ENCODE measurements at regions not wholly inside any gene's neighbourhood (a gene's known extent, or its start where the extent isn't known, plus 50 kb on each side); places are given as distances from the start of the nearest gene placed in this dataset.

GRCh38 chr10:113236998-113237397 lies 287.0 kb downstream of the TCF7L2 start:
- Histone ChIP-seq H3K79me2 (ENCODE audit: insufficient read depth) (no peaks in the 10 kb centered on the region), H3K4me2 (no peak overlapping the region), H3K9ac (no peak overlapping the region), H3F3A (replicated peaks; ENCODE audit: insufficient read depth) (no peaks in the 10 kb centered on the region), H3K9me3 (no peaks in the 10 kb centered on the region), H4K20me1 (ENCODE audit: insufficient read depth) (no peaks in the 10 kb centered on the region), H3K36me3 (replicated peaks in 1 of 2; ENCODE audit: control insufficient read depth in 1 of 2, insufficient read depth in 2 of 2, low read length in 1 of 2) (no peaks in the 10 kb centered on the region), H3K4me3 (ENCODE audit: low read depth in 2 of 2, low read length in 1 of 2) (no peak overlapping the region), H2AFZ (ENCODE audit: low read depth) (no peak overlapping the region), H3K9me2 (no peaks in the 10 kb centered on the region), H3K27ac (ENCODE audit: low read depth in 2 of 2, low read length in 1 of 2) (no peak overlapping the region), H3K27me3 (ENCODE audit: insufficient read depth) (no peaks in the 10 kb centered on the region; the same call in 1 of the 2 replicates), H3K4me1 (ENCODE audit: control insufficient read depth in 1 of 2, insufficient read depth in 2 of 2, low read depth in 1 of 2, low read length in 1 of 2) (no peaks in the 10 kb centered on the region)
- POLR2A ChIA-PET, result no interaction called here
- CTCF ChIA-PET, result no interaction called here
- TF ChIP-seq YY1 (IDR thresholded peaks at IDR 0.05; ENCODE audit: low read depth), result no peak
- no peak for DNase-seq
- WGBS (ENCODE audit: low lambda C conversion rate), result 75% methylated on average over 5 of the region's 5 CpGs

GRCh38 chr10:113239566-113240350 lies 289.7 kb downstream of the TCF7L2 start:
- H3K4me3 ChIP-seq (ENCODE audit: low read depth in 2 of 2, low read length in 1 of 2), result no peak overlapping the region
- TF ChIP-seq ZBTB33 (IDR thresholded peaks at IDR 0.05; ENCODE audit: borderline replicate concordance, low read depth), result no peak
- TF ChIP-seq ELF1 (IDR thresholded peaks at IDR 0.05), result no peak
- no peak for TF ChIP-seq REST (IDR thresholded peaks at IDR 0.05; ENCODE audit: low read depth, low read length)
- no peak for TF ChIP-seq RCOR1 (IDR thresholded peaks at IDR 0.05; ENCODE audit: low read length)
- no peak for TF ChIP-seq FOSL2 (IDR thresholded peaks at IDR 0.05; ENCODE audit: borderline replicate concordance, low read depth)
- no peak for TF ChIP-seq CTCF (IDR thresholded peaks at IDR 0.05)
- no peak for TF ChIP-seq MXI1 (IDR thresholded peaks at IDR 0.05; ENCODE audit: low read depth, low read length)
- no peak for TF ChIP-seq USF2 (IDR thresholded peaks at IDR 0.05; ENCODE audit: borderline replicate concordance, low read depth, low read length)
- no peak for TF ChIP-seq FOXJ3 (CRISPR knock-in tag; IDR thresholded peaks at IDR 0.05)
- no peak for TF ChIP-seq MAX (IDR thresholded peaks at IDR 0.05; ENCODE audit: low read depth)
- no peak for TF ChIP-seq RAD21 (IDR thresholded peaks at IDR 0.05; ENCODE audit: low read length)
- H3K9me2 ChIP-seq, result no peaks in the 10 kb centered on the region
- H3F3A ChIP-seq (replicated peaks; ENCODE audit: insufficient read depth), result no peaks in the 10 kb centered on the region
- no peak overlapping the region for H3K9ac ChIP-seq
- WGBS (ENCODE audit: low lambda C conversion rate), result 71% methylated on average over 7 of the region's 7 CpGs
- H2AFZ ChIP-seq (ENCODE audit: low read depth), result no peak overlapping the region
- no peaks in the 10 kb centered on the region for H3K36me3 ChIP-seq (replicated peaks in 1 of 2; ENCODE audit: control insufficient read depth in 1 of 2, insufficient read depth in 2 of 2, low read length in 1 of 2)
- H3K4me1 ChIP-seq (ENCODE audit: control insufficient read depth in 1 of 2, insufficient read depth in 2 of 2, low read depth in 1 of 2, low read length in 1 of 2), result peaks cover 0 to under 1% of the 10 kb centered on the region in 2 experiments; a peak in 1 of 4 replicates
- H3K79me2 ChIP-seq (ENCODE audit: insufficient read depth), result no peaks in the 10 kb centered on the region
- no peaks in the 10 kb centered on the region for H4K20me1 ChIP-seq (ENCODE audit: insufficient read depth)
- H3K27me3 ChIP-seq (ENCODE audit: insufficient read depth), result no peaks in the 10 kb centered on the region; the same call in 1 of the 2 replicates
- DNase-seq, result no peak
- ChIA-PET CTCF (no interaction called here), POLR2A (interaction anchor here (0.6 kb wide), 1 partner anchor 87 kb away, joined by 3 read pairs; no protein-coding TSS in a partner anchor)
- H3K27ac ChIP-seq (ENCODE audit: low read depth in 2 of 2, low read length in 1 of 2), result no peak overlapping the region
- H3K4me2 ChIP-seq, result no peak overlapping the region
- H3K9me3 ChIP-seq, result no peaks in the 10 kb centered on the region
